WTC11 (cell line): ENCODE measurements at regions not wholly inside any gene's neighbourhood (a gene's known extent, or its start where the extent isn't known, plus 50 kb on each side); places are given as distances from the start of the nearest gene placed in this dataset.
"Not testable (repeated sequence)": the region's sequence is repeated elsewhere in the genome, so short reads cannot be mapped to it uniquely, and the experiment has no call there.

Experiments used
- ESRRA ChIP-seq: sonication (generic); formaldehyde crosslinking; IDR thresholded peaks from 2 replicates; pipeline ENCODE4 v1.8.1; 2022; ENCODE audit warnings: mild to moderate bottlenecking, missing genetic modification reagents, borderline replicate concordance
- FOXP1 ChIP-seq: sonication (generic); formaldehyde crosslinking; IDR thresholded peaks from 2 replicates; pipeline ENCODE4 v1.8.0; 2022; ENCODE audit warnings: missing genetic modification reagents, mild to moderate bottlenecking, moderate library complexity, borderline replicate concordance
- FOXP4 ChIP-seq: sonication (generic); formaldehyde crosslinking; IDR thresholded peaks from 2 replicates; pipeline ENCODE4 v1.8.0; 2022; ENCODE audit warnings: mild to moderate bottlenecking, missing genetic modification reagents
- SP1 ChIP-seq: sonication (generic); formaldehyde crosslinking; conservative IDR thresholded peaks from 2 replicates; pipeline ENCODE4 v1.8.1; 2022; ENCODE audit warnings: missing genetic modification reagents
- ZBTB43 ChIP-seq: sonication (generic); formaldehyde crosslinking; IDR thresholded peaks from 2 replicates; pipeline ENCODE4 v1.8.1; 2023; ENCODE audit warnings: mild to moderate bottlenecking, missing genetic modification reagents
- ZNF121 ChIP-seq: sonication (generic); formaldehyde crosslinking; IDR thresholded peaks from 2 replicates; pipeline ENCODE4 v1.8.0; 2023; ENCODE audit warnings: missing genetic modification reagents
- TF ChIP-seq, protein P1 (sequence below): fragments of 200-600 bp; IDR thresholded peaks from 2 replicates; pipeline ENCODE4 v1.8.0; 2022; ENCODE audit warnings: antibody characterized with exemption
- TF ChIP-seq, protein P2 (sequence below): sonication (generic); formaldehyde crosslinking; IDR thresholded peaks from 2 replicates; pipeline ENCODE4 v1.8.0; 2022; ENCODE audit warnings: mild to moderate bottlenecking, missing genetic modification reagents
- TF ChIP-seq, protein P3 (sequence below): sonication (generic); formaldehyde crosslinking; IDR thresholded peaks from 2 replicates; pipeline ENCODE4 v1.8.1; 2022; ENCODE audit warnings: low read depth, missing genetic modification reagents, borderline replicate concordance

GRCh38 chr3:164291486-164291885, 786.8 kb downstream of the SI start:
- TF ChIP-seq ESRRA (CRISPR knock-in tag); ZBTB43 (CRISPR knock-in tag); FOXP4; FOXP1 (CRISPR knock-in tag); ZNF121 (CRISPR knock-in tag); SP1 (CRISPR knock-in tag): not testable (repeated sequence)
- TF ChIP-seq, protein P1, sequence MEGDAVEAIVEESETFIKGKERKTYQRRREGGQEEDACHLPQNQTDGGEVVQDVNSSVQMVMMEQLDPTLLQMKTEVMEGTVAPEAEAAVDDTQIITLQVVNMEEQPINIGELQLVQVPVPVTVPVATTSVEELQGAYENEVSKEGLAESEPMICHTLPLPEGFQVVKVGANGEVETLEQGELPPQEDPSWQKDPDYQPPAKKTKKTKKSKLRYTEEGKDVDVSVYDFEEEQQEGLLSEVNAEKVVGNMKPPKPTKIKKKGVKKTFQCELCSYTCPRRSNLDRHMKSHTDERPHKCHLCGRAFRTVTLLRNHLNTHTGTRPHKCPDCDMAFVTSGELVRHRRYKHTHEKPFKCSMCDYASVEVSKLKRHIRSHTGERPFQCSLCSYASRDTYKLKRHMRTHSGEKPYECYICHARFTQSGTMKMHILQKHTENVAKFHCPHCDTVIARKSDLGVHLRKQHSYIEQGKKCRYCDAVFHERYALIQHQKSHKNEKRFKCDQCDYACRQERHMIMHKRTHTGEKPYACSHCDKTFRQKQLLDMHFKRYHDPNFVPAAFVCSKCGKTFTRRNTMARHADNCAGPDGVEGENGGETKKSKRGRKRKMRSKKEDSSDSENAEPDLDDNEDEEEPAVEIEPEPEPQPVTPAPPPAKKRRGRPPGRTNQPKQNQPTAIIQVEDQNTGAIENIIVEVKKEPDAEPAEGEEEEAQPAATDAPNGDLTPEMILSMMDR: not testable (repeated sequence)
- TF ChIP-seq, protein P2, sequence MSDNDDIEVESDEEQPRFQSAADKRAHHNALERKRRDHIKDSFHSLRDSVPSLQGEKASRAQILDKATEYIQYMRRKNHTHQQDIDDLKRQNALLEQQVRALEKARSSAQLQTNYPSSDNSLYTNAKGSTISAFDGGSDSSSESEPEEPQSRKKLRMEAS (CRISPR knock-in tag): not testable (repeated sequence)
- TF ChIP-seq, protein P3, sequence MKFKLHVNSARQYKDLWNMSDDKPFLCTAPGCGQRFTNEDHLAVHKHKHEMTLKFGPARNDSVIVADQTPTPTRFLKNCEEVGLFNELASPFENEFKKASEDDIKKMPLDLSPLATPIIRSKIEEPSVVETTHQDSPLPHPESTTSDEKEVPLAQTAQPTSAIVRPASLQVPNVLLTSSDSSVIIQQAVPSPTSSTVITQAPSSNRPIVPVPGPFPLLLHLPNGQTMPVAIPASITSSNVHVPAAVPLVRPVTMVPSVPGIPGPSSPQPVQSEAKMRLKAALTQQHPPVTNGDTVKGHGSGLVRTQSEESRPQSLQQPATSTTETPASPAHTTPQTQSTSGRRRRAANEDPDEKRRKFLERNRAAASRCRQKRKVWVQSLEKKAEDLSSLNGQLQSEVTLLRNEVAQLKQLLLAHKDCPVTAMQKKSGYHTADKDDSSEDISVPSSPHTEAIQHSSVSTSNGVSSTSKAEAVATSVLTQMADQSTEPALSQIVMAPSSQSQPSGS: not testable (repeated sequence)
